Mucosa of descending colon (tissue), 3 donors: ENCODE measurements at regions not wholly inside any gene's neighbourhood (a gene's known extent, or its start where the extent isn't known, plus 50 kb on each side); places are given as distances from the start of the nearest gene placed in this dataset.

Source experiments
- ATAC-seq: fragments of 200-7000 bp; cut with Tn5 transposase; one replicate; pipeline ENCODE4 v1.9.1; 2020; ENCODE audit warnings: mild to moderate bottlenecking, moderate library complexity
- DNase-seq, 3 donors: peaks; one replicate each; pipeline ENCODE4 v3.0.0-alpha.2; 2020
- H3K36me3 ChIP-seq: fragments of 200-600 bp; one replicate; pipeline ENCODE4 v1.8.0; 2021; ENCODE audit warnings: low read depth, mild to moderate bottlenecking
- H3K4me1 ChIP-seq: fragments of 200-600 bp; one replicate; pipeline ENCODE4 v1.8.0; 2021; ENCODE audit warnings: low read depth, mild to moderate bottlenecking
- H3K4me3 ChIP-seq: fragments of 200-600 bp; one replicate; pipeline ENCODE4 v1.8.0; 2021; ENCODE audit warnings: mild to moderate bottlenecking
- H3K9me3 ChIP-seq: fragments of 200-600 bp; one replicate; pipeline ENCODE4 v1.8.0; 2021; ENCODE audit warnings: mild to moderate bottlenecking
- intact Hi-C, 2 donors: fragments of 100-400 bp; cut with DNase I in 1 of 2; cut with micrococcal nuclease in 1 of 2; formaldehyde crosslinking; loops; one replicate each; pipeline versions ENCODE4 v1.11.0 to v1.11.1; 2022; cut with DNase I, micrococcal nuclease
- TF ChIP-seq, protein P1 (sequence below): fragments of 200-600 bp; IDR thresholded peaks from one replicate; pipeline ENCODE4 v1.8.0; 2022; ENCODE audit warnings: antibody characterized with exemption, mild to moderate bottlenecking
- donor health status: DM: no; HTN: no; CAD: no; lungs with moderate emphysema.
- donor health status: DM: no; HTN: no; CAD: no.
- donor health status: DM: no; HTN: yes; CAD: no.

DNA sequence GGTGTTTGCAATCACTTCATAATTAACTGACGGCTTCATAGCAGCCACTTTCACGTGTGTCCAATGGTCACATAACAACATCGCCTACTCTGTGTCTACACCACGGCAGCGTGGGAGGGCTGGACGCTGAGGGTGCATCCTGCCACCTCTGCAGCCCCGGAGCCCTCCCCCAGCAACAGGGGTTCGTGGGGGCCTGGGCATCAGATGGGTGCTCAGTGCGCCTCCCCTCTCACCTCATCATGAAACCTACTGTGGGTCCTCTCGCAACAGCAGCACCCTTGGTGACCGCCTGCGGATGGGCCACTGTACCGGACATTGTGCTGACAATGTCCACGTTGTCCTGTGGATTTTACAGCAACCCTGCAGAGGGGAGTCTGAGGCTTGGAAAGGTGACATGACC lies 193.5 kb downstream of the UQCRFS1 start:
- ATAC-seq: no peak
- Histone ChIP-seq H3K9me3 (no peaks in the 10 kb centered on the region), H3K36me3 (no peaks in the 10 kb centered on the region), H3K4me3 (no peak overlapping the region), H3K4me1 (no peaks in the 10 kb centered on the region)
- DNase-seq: no peak
- intact Hi-C loops: no loop called here
- TF ChIP-seq, protein P1, sequence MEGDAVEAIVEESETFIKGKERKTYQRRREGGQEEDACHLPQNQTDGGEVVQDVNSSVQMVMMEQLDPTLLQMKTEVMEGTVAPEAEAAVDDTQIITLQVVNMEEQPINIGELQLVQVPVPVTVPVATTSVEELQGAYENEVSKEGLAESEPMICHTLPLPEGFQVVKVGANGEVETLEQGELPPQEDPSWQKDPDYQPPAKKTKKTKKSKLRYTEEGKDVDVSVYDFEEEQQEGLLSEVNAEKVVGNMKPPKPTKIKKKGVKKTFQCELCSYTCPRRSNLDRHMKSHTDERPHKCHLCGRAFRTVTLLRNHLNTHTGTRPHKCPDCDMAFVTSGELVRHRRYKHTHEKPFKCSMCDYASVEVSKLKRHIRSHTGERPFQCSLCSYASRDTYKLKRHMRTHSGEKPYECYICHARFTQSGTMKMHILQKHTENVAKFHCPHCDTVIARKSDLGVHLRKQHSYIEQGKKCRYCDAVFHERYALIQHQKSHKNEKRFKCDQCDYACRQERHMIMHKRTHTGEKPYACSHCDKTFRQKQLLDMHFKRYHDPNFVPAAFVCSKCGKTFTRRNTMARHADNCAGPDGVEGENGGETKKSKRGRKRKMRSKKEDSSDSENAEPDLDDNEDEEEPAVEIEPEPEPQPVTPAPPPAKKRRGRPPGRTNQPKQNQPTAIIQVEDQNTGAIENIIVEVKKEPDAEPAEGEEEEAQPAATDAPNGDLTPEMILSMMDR: no peak

DNA sequence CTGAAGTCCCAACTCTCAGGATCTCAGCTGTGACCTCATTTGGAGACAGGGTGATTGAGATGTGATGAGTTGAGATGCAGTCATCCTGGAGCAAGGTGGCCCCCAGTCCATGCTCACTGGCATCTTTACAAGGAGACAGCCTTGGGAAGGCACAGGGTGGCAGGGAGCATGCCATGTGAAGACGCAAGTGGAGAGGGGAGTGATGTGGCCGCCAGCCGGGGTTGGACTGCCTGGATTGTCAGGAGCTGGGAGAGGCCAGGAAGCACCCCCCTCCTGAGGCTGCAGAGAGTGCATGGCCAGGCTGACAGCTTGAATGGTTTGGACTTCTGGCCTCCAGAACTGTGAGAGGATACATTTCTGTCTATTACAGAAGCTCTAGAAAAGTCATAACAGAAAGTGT lies 194.4 kb downstream of the UQCRFS1 start:
- DNase-seq: no peak
- H3K36me3 ChIP-seq: no peaks in the 10 kb centered on the region
- no peaks in the 10 kb centered on the region for H3K9me3 ChIP-seq
- intact Hi-C loops: no loop called here
- ATAC-seq: no peak
- H3K4me1 ChIP-seq: no peaks in the 10 kb centered on the region
- TF ChIP-seq, protein P1: no peak
- H3K4me3 ChIP-seq: no peak overlapping the region

DNA sequence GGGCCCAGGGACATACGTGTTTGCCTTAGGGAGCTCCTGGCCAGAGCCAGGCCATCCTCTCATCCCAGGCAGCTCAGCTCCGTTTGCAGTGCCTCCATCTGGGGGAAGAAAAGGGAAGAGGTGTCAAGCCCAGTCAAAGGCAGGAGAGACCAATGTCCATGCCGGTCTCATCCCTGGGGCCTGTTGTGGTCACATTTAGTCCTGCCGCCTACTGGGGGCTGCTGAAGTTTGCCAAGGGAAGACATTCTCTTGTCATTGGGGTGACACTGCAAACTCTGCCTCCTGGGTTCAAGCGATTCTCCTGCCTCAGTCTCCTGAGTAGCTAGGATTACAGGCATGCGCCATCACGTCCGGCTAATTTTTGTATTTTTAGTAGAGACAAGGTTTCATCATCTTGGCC lies 195.2 kb downstream of the UQCRFS1 start:
- TF ChIP-seq, protein P1: no peak
- H3K9me3 ChIP-seq: no peaks in the 10 kb centered on the region
- DNase-seq (no peak), ATAC-seq (no peak)
- no peaks in the 10 kb centered on the region for H3K36me3 ChIP-seq
- no peak overlapping the region for H3K4me3 ChIP-seq
- intact Hi-C loops: no loop called here
- no peaks in the 10 kb centered on the region for H3K4me1 ChIP-seq

DNA sequence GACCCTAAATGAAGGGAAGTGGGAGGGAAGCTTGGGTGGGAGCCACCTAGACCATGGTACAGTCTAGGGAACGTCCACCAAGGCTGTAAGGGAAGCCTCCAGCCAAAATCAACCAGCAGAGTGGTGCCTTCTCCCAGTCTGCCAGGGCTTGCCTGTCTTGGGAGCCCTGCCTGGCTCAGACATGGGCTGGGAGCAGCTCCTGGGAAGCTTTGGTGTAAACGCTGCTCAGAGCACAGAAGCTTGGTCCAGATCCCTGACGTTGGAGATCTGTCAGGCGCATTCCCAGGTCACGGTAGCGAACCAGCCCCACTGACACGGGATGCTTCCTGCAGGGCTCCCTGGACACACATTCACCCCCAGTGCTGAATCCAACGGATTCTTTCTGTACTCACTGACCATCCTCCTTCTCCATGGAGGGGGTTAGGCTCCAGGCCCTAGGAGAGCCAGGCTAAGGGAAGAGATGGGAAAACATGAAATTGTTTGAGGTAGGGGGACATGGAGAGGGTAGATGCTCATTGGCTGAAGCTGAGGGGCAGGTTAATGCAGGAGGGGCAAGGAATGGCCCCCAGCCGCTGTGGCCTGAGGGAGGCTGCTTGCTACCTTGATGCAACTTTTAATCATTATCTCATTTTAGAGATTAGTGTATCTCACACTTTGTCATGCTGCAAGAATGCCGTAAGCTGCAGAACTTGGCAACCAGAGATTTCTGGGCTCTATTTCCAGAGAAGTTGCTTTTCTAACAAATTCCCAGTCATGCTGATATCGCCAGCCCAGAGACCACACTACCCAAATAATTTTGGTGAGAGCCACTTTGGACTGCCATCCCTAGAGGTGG lies 195.8 kb downstream of the UQCRFS1 start:
- H3K36me3 ChIP-seq: no peaks in the 10 kb centered on the region
- no peak overlapping the region for H3K4me3 ChIP-seq
- H3K4me1 ChIP-seq: no peaks in the 10 kb centered on the region
- intact Hi-C loops: no loop called here
- DNase-seq (no peak), ATAC-seq (no peak)
- H3K9me3 ChIP-seq: no peaks in the 10 kb centered on the region
- TF ChIP-seq, protein P1: no peak

DNA sequence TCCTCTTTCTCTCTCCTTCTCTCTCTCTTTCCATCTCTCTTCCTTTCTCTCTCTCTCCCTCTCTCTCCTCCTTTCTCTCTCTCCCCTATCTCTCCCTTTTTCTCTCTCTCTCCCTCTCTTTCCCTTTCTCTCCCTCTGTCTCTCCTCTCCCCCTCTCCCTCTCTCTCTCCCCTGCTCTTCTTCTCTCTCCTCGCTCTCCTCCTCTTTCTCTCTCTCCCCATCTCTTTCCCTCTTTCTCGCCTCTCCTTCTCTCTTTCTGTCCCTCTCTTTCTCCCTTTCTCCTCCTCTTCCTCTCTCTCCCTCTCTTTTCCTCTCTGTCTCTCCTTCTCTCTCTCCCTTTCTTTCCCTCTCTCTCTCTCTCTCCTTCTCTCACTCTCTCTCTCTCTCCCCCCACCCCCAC lies 196.6 kb downstream of the UQCRFS1 start:
- intact Hi-C loops: no loop called here
- DNase-seq (no peak), ATAC-seq (no peak)
- Histone ChIP-seq H3K4me1 (no peaks in the 10 kb centered on the region), H3K4me3 (no peak overlapping the region), H3K9me3 (no peaks in the 10 kb centered on the region), H3K36me3 (no peaks in the 10 kb centered on the region)
- TF ChIP-seq, protein P1: no peak
